Effector memory CD8-positive, alpha-beta T cell (primary cell): ENCODE measurements at regions not wholly inside any gene's neighbourhood (a gene's known extent, or its start where the extent isn't known, plus 50 kb on each side); places are given as distances from the start of the nearest gene placed in this dataset.

Experiments used
- ATAC-seq: fragments of 150-1000 bp; cut with Tn5 transposase; replicated peaks from 2 replicates; pipeline ENCODE4 v1.10.0; 2021; ENCODE audit warnings: mild to moderate bottlenecking, moderate library complexity
- DNase-seq, 3 experiments: peaks; one replicate each; pipeline ENCODE4 v3.0.0; 2021
- H3K27ac Mint-ChIP-seq, 2 donors: one replicate each; pipeline ENCODE4 v1.8.0; 2022; ENCODE audit warnings: mild to moderate bottlenecking in 2 of 2, mixed read lengths in 2 of 2, moderate library complexity in 2 of 2
- H3K27me3 Mint-ChIP-seq, 2 donors: one replicate each; pipeline ENCODE4 v1.8.0; 2022; ENCODE audit warnings: mixed read lengths in 2 of 2
- H3K36me3 Mint-ChIP-seq: one replicate; pipeline ENCODE4 v1.8.0; 2022; ENCODE audit warnings: mild to moderate bottlenecking, moderate library complexity, mixed read lengths; ENCODE audit not compliant: insufficient read depth
- H3K4me1 Mint-ChIP-seq, 2 donors: one replicate each; pipeline ENCODE4 v1.8.0; 2022; ENCODE audit warnings: low read depth in 2 of 2, mixed read lengths in 2 of 2
- H3K4me3 Mint-ChIP-seq, 2 donors: one replicate each; pipeline ENCODE4 v1.8.0; 2022; ENCODE audit warnings: mild to moderate bottlenecking in 2 of 2, mixed read lengths in 2 of 2, moderate library complexity in 2 of 2
- H3K9me3 Mint-ChIP-seq, 2 donors: one replicate each; pipeline ENCODE4 v1.8.0; 2022; ENCODE audit warnings: mixed read lengths in 2 of 2

- no peak for DNase-seq
- Mint-ChIP-seq H3K27me3 (no peaks in the 10 kb centered on the region), H3K4me1 (no peaks in the 10 kb centered on the region), H3K9me3 (no peaks in the 10 kb centered on the region), H3K4me3 (no peak overlapping the region), H3K36me3 (no peaks in the 10 kb centered on the region), H3K27ac (no peak overlapping the region)
- no peak for ATAC-seq
Measured at GRCh38 chr2:145076085-145076484, 556.2 kb upstream of the ZEB2 start.

GRCh38 chr2:145075454-145076062 is 555.6 kb upstream of the ZEB2 start:
- Mint-ChIP-seq H3K27ac (no peak overlapping the region), H3K9me3 (no peaks in the 10 kb centered on the region), H3K27me3 (no peaks in the 10 kb centered on the region), H3K4me3 (no peak overlapping the region), H3K36me3 (no peaks in the 10 kb centered on the region), H3K4me1 (no peaks in the 10 kb centered on the region)
- no peak for ATAC-seq
- no peak for DNase-seq

DNA sequence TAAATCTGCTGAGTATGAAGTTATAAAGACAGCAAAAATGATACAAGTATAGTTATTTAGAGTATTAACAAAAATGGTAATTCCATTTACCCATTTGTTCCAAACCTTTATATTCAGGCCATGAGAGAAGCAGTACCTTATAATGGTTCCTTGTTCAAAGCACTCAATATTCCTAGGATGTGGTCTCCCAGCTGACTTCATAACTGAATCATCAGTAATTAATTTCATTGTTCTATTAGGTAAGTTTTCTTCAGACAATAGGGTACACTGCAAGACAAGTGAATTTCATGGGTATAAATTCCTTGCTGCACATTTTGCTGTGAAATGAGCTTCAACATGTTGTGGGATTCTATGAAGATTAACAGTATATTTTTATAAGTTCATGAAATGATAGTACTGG is 550.8 kb upstream of the ZEB2 start:
- DNase-seq (no peak), ATAC-seq (no peak)
- no peak overlapping the region for H3K4me3 Mint-ChIP-seq
- no peak overlapping the region for H3K27ac Mint-ChIP-seq
- H3K4me1 Mint-ChIP-seq, result no peaks in the 10 kb centered on the region
- H3K36me3 Mint-ChIP-seq, result no peaks in the 10 kb centered on the region
- H3K27me3 Mint-ChIP-seq, result peaks cover 9 to 14% of the 10 kb centered on the region in 2 donors
- no peaks in the 10 kb centered on the region for H3K9me3 Mint-ChIP-seq

- H3K9me3 Mint-ChIP-seq, result no peaks in the 10 kb centered on the region
- H3K27me3 Mint-ChIP-seq, result peaks cover 9 to 14% of the 10 kb centered on the region in 2 donors
- DNase-seq (no peak), ATAC-seq (no peak)
- H3K4me1 Mint-ChIP-seq, result no peaks in the 10 kb centered on the region
- no peak overlapping the region for H3K4me3 Mint-ChIP-seq
- no peaks in the 10 kb centered on the region for H3K36me3 Mint-ChIP-seq
- no peak overlapping the region for H3K27ac Mint-ChIP-seq
Measured at GRCh38 chr2:145068509-145068908, 548.6 kb upstream of the ZEB2 start.

- Mint-ChIP-seq H3K9me3 (no peaks in the 10 kb centered on the region), H3K36me3 (no peaks in the 10 kb centered on the region), H3K4me1 (no peaks in the 10 kb centered on the region), H3K4me3 (no peak overlapping the region), H3K27ac (no peak overlapping the region), H3K27me3 (peaks cover 9 to 14% of the 10 kb centered on the region in 2 donors)
- ATAC-seq, result no peak
- no peak for DNase-seq
Measured at GRCh38 chr2:145067549-145068030, 547.7 kb upstream of the ZEB2 start.

GRCh38 chr2:145066856-145067548 is 547.1 kb upstream of the ZEB2 start:
- H3K27me3 Mint-ChIP-seq, result peaks cover 9 to 14% of the 10 kb centered on the region in 2 donors
- no peak for ATAC-seq
- no peaks in the 10 kb centered on the region for H3K36me3 Mint-ChIP-seq
- H3K9me3 Mint-ChIP-seq, result no peaks in the 10 kb centered on the region
- DNase-seq, result no peak
- no peak overlapping the region for H3K4me3 Mint-ChIP-seq
- no peaks in the 10 kb centered on the region for H3K4me1 Mint-ChIP-seq
- no peak overlapping the region for H3K27ac Mint-ChIP-seq

DNA sequence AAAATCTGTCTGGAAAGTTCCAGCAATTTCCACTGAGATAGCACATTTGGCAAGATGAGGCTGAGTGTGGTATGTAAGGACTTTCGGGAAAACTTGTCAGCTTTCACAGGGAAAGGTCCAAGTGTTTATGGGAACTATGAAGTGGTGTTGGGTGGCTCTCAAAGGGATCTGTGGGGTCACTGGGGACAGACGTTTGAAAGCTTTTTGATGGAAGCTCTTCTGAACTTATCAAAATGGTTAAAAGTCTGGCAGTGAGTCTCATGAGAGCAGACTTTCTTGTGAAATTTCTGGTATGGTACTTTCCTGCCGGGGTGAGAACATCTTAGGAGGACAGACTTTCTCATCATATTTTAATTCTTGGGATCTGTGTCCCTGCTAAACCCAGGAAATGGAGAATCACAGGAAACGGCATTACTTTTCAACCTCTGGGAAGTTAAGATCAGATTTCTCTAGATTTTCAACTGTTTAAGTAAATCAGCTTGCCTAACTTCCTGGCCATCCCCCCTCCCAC is 546.3 kb upstream of the ZEB2 start:
- Mint-ChIP-seq H3K4me1 (no peaks in the 10 kb centered on the region), H3K27me3 (peaks cover 9 to 14% of the 10 kb centered on the region in 2 donors), H3K36me3 (no peaks in the 10 kb centered on the region), H3K27ac (no peak overlapping the region), H3K9me3 (no peaks in the 10 kb centered on the region), H3K4me3 (no peak overlapping the region)
- ATAC-seq, result no peak
- no peak for DNase-seq

- peaks cover 9 to 14% of the 10 kb centered on the region in 2 donors for H3K27me3 Mint-ChIP-seq
- H3K36me3 Mint-ChIP-seq, result no peaks in the 10 kb centered on the region
- no peak for DNase-seq
- no peak overlapping the region for H3K27ac Mint-ChIP-seq
- H3K4me3 Mint-ChIP-seq, result no peak overlapping the region
- ATAC-seq, result no peak
- no peaks in the 10 kb centered on the region for H3K4me1 Mint-ChIP-seq
- H3K9me3 Mint-ChIP-seq, result no peaks in the 10 kb centered on the region
Measured at GRCh38 chr2:145065342-145065741, 545.4 kb upstream of the ZEB2 start.

GRCh38 chr2:145064511-145064910 is 544.6 kb upstream of the ZEB2 start:
- ATAC-seq (no peak), DNase-seq (no peak)
- Mint-ChIP-seq H3K4me3 (no peak overlapping the region), H3K27ac (no peak overlapping the region), H3K4me1 (no peaks in the 10 kb centered on the region), H3K27me3 (peaks cover 7 to 14% of the 10 kb centered on the region in 2 donors), H3K9me3 (no peaks in the 10 kb centered on the region), H3K36me3 (no peaks in the 10 kb centered on the region)

- Mint-ChIP-seq H3K4me3 (no peak overlapping the region), H3K27me3 (no peaks in the 10 kb centered on the region), H3K36me3 (no peaks in the 10 kb centered on the region), H3K27ac (no peak overlapping the region), H3K4me1 (no peaks in the 10 kb centered on the region), H3K9me3 (no peaks in the 10 kb centered on the region)
- no peak for DNase-seq
- no peak for ATAC-seq
Measured at GRCh38 chr2:145060876-145061275, 541.0 kb upstream of the ZEB2 start.

DNA sequence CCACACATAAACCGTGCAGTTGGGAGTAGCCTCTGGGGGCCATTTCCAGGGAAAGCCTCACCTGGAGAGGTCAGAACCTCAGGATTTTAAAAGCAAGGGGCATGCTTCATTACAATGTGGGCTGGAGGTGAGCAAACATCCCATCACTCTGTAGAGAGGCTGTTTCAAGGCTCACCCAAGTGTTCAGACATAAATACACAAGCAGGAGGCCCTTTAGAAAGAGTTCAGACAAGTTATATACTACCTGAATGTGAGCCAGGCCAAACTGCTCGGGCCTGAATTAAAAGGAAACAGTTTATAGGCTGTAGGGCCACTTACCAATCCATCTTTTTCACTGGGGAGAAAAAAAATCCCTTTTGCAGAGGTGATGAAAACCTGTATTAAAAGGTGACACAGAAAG is 540.0 kb upstream of the ZEB2 start:
- no peak overlapping the region for H3K4me3 Mint-ChIP-seq
- H3K36me3 Mint-ChIP-seq, result no peaks in the 10 kb centered on the region
- no peaks in the 10 kb centered on the region for H3K4me1 Mint-ChIP-seq
- no peak for DNase-seq
- ATAC-seq, result no peak
- no peaks in the 10 kb centered on the region for H3K27me3 Mint-ChIP-seq
- no peaks in the 10 kb centered on the region for H3K9me3 Mint-ChIP-seq
- no peak overlapping the region for H3K27ac Mint-ChIP-seq

- Mint-ChIP-seq H3K4me1 (no peaks in the 10 kb centered on the region), H3K36me3 (no peaks in the 10 kb centered on the region), H3K4me3 (no peak overlapping the region), H3K27ac (no peak overlapping the region), H3K27me3 (no peaks in the 10 kb centered on the region), H3K9me3 (no peaks in the 10 kb centered on the region)
- ATAC-seq, result no peak
- no peak for DNase-seq
Measured at GRCh38 chr2:145059343-145059742, 539.4 kb upstream of the ZEB2 start.

DNA sequence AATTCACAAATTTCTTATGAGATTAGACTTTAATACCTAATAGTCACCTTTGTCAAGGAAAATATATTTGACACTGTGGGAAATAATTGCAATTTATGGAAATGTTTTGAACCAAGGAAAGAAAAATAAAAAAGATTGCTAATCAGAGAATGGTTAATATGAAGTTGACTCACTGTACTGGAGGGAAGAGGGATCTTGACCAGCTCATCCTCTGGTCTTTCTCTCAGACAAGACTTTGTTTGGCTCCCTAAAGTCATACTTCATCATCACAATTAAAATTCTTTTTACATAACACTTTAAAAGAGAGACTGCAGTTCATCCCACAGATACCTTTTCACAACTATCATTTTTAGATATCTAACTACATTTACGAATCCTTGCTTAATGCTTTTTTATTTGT is 538.5 kb upstream of the ZEB2 start:
- Mint-ChIP-seq H3K4me1 (no peaks in the 10 kb centered on the region), H3K4me3 (no peak overlapping the region), H3K27me3 (no peaks in the 10 kb centered on the region), H3K9me3 (no peaks in the 10 kb centered on the region), H3K36me3 (no peaks in the 10 kb centered on the region), H3K27ac (no peak overlapping the region)
- ATAC-seq (no peak), DNase-seq (no peak)

DNA sequence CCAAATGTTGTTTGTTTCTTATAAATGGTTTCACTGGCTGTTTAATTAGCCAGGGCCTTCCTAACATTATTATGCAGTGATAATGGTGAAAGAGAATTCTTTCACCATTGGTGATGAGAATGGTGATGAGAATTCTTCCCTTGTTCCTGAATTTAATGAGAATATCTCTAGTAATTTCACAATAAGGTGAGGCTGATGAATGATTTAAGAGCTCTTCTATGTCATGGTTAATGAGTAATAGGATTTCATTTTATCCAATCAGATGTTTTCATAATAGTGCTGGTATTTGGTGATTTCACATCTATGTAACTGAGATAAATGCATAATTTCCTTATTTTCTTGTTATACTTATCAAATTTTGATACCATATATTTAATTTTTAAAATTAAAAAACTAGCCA is 535.7 kb upstream of the ZEB2 start:
- DNase-seq, result no peak
- Mint-ChIP-seq H3K4me3 (no peak overlapping the region), H3K36me3 (no peaks in the 10 kb centered on the region), H3K4me1 (no peaks in the 10 kb centered on the region), H3K27ac (no peak overlapping the region), H3K27me3 (no peaks in the 10 kb centered on the region), H3K9me3 (no peaks in the 10 kb centered on the region)
- no peak for ATAC-seq
